ENCODE measurements at regions not wholly inside any gene's neighbourhood (a gene's known extent, or its start where the extent isn't known, plus 50 kb on each side); places are given as distances from the start of the nearest gene placed in this dataset.

DNA sequence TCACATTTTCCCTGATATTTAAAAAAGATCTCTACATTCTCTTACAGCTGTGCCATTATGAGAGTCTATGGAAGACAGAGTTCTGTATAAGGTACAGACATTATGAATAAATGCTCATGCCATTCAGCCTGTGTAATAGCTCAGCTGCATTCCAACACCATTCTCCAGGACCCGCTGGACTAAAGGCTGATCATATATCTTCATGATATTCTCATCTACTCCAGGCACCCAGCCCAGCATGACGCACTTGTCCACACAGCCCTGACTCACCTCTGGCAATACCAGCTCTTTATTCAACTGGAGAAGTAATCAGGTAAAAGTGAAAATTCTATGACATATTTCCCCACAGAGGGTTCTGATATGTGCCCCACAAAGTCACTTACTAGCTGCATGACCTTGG, 437.5 kb upstream of the FGF16 start:
- Histone ChIP-seq H3K4me1 (ENCODE audit: insufficient read depth, low read length) (no peaks in the 10 kb centered on the region; the same call in 1 of the 2 replicates), H3K18ac (ENCODE audit: insufficient read length, low read depth, low read length) (no peak overlapping the region), H3K4ac (ENCODE audit: low read depth, low read length) (no peak overlapping the region), H4K5ac (ENCODE audit: insufficient read length, low read depth, low read length) (no peak overlapping the region), H3K27ac (ENCODE audit: insufficient read length, low read depth, low read length) (no peak overlapping the region), H3K27me3 (ENCODE audit: insufficient read depth, low read length) (no peaks in the 10 kb centered on the region), H2BK20ac (ENCODE audit: low read depth, low read length, poor library complexity, severe bottlenecking) (no peak overlapping the region), H2AK5ac (ENCODE audit: insufficient read length, low read length) (no peak overlapping the region), H3K79me1 (ENCODE audit: insufficient read depth, low read depth, low read length, poor library complexity, severe bottlenecking) (no peaks in the 10 kb centered on the region), H2BK120ac (ENCODE audit: low read depth, low read length, poor library complexity, severe bottlenecking) (no peak overlapping the region), H4K8ac (replicated peaks; ENCODE audit: insufficient read length, low read depth, low read length) (no peak overlapping the region), H3K23me2 (ENCODE audit: insufficient read length, low read depth, low read length, poor library complexity, severe bottlenecking) (peaks cover 4% of the 10 kb centered on the region), H3K23ac (ENCODE audit: insufficient read length, low read depth, low read length) (no peak overlapping the region), H2AFZ (ENCODE audit: low read length) (no peak overlapping the region), H2BK12ac (ENCODE audit: insufficient read length, low read depth, low read length) (no peak overlapping the region), H3K56ac (ENCODE audit: insufficient read length, low read depth, low read length) (no peak overlapping the region), H2BK5ac (ENCODE audit: insufficient read length, low read length) (no peak overlapping the region), H3T11ph (ENCODE audit: low read length) (no peak overlapping the region), H3K79me2 (ENCODE audit: insufficient read depth, low read length) (no peaks in the 10 kb centered on the region), H2BK15ac (ENCODE audit: low read depth, low read length) (no peak overlapping the region), H3K14ac (ENCODE audit: insufficient read depth, low read length) (no peak overlapping the region), H3K9ac (ENCODE audit: extremely low read depth, insufficient read length, low read length) (no peak overlapping the region), H4K20me1 (ENCODE audit: control insufficient read depth, insufficient read depth, insufficient read length) (no peaks in the 10 kb centered on the region), H3K4me2 (ENCODE audit: insufficient read depth, insufficient read length, low read length) (no peak overlapping the region), H3K9me3 (ENCODE audit: control insufficient read depth, low read depth, low read length) (peaks cover 18% of the 10 kb centered on the region), H4K91ac (ENCODE audit: insufficient read length, low read depth, low read length) (no peak overlapping the region)
- TF ChIP-seq CTCF (conservative IDR thresholded peaks at IDR 0.05) = no peak
- Mint-ChIP-seq H3K27ac (no peak overlapping the region), H3K27me3 (ENCODE audit: low read depth) (no peaks in the 10 kb centered on the region; the same call in 1 of the 2 replicates), H3K9me3 (peaks cover 47 to 68% of the 10 kb centered on the region in 2 experiments), H3K4me1 (no peaks in the 10 kb centered on the region), H3K4me3 (no peak overlapping the region), H3K36me3 (ENCODE audit: insufficient read depth in 1 of 3, low read depth in 3 of 3) (no peaks in the 10 kb centered on the region; a peak in 3 of 7 replicates)
- WGBS (ENCODE audit: extremely low coverage, insufficient read length, low lambda C conversion rate) = no CpG with 5 or more reads among the region's 2 CpGs
- DNase-seq = no peak

Data from H9 (cell line).